GM19035 (cell line): ENCODE measurements at regions not wholly inside any gene's neighbourhood (a gene's known extent, or its start where the extent isn't known, plus 50 kb on each side); places are given as distances from the start of the nearest gene placed in this dataset.

Experiments
- ATAC-seq: cut with Tn5 transposase; IDR thresholded peaks from one replicate; pipeline ENCODE4 v1.9.1; 2021; ENCODE audit not compliant: unreplicated experiment

DNA sequence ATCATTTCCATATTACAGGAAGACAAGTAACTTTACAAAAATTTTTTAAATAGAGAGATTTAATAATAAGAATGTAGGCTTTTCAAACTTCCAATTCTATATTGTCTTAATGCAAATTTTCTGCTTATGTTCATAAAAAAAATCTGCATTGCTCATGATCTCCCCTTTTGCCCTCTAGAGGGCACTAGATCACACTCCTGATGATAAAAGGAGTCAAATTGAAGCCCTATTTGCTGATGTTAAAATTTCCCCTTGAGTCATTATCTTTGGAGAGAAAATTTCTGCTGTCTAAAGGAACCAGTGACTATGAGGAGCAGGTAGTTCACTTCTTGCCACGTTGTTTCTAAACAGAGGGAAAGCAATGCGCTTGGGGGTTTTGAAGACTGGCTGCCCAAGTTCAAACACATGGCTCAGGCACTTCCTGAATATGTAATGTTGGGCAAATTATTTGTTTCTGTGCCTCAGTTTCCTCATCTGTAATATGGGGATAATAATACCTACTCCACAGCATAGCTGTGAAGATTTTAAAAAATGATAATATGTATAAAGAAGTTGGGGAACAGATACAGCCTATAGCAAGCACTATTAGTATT lies 874.2 kb downstream of the TFAP2A start:
- ATAC-seq = peak; percentile 64

DNA sequence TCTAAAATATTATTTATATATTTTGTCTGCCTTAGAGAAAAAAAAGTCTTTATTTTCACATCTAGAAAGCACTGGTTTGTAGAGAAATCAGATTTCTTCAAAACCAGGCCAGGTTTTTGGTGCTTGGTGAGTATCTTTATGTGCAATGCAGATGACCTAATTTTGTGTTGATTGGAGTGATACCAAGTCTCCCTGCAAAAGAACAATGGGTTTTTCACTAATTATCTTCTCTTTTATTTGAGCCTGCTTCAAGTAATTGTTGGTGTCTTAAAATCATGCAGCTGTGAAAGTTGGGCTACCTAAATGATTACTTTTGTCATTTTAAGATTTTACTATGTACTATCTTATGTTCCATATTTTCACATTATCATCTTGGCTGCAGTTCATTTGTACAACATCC lies 874.7 kb downstream of the TFAP2A start:
- no peak for ATAC-seq

GRCh38 chr6:9539231-9539755 lies 875.6 kb downstream of the TFAP2A start:
- ATAC-seq = no peak

- ATAC-seq = no peak
These were observed 877.5 kb downstream of the TFAP2A start for GRCh38 chr6:9537381-9537780.

DNA sequence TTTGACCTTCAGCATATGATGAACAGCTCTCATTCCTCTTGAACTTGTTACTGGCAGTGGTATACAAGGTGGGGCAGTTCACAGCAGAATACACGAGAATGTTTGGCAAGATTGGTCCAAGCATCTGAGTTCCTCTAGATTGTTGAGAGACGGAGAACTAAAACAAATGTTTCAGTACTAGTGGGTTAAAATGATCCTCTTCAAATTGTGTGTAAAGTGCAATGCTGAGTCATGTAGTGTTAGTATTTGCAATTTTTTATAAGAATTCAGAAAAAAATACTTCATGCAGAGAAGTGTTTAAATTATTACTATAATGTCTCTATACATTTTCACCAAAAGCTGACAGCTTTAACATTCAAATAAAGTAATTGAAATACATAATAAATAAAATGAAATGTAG lies 879.8 kb downstream of the TFAP2A start:
- ATAC-seq = no peak

- no peak for ATAC-seq
These were observed 882.0 kb downstream of the TFAP2A start for GRCh38 chr6:9532621-9533557.

DNA sequence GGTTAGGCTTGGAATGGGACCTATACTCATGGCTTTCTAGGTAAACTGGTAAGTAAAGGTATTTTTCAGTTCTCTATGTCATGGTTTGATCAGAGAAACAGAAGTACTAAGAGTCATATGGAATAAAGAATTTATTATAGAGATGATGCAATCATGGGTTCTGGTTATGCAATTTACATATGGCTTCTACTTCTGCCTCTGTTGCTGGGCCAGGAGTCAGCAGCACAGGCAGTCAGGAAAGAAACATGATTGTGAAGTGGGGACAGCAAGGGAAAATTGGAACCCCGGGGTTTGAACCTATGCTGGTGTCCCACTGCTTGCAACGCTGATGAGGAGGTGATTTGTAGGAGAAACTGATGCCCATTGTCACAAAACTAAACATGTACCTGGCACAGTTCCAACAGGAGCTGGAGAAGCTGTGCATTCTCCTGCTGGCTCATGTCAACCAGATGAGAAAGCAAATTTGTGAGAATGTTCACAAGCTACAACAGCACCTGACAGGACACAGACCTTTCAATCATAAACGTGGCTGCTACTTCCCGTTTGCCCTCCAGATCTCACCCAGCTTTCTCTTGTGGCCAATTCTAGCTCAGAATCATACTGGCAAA lies 887.1 kb downstream of the TFAP2A start:
- no peak for ATAC-seq

DNA sequence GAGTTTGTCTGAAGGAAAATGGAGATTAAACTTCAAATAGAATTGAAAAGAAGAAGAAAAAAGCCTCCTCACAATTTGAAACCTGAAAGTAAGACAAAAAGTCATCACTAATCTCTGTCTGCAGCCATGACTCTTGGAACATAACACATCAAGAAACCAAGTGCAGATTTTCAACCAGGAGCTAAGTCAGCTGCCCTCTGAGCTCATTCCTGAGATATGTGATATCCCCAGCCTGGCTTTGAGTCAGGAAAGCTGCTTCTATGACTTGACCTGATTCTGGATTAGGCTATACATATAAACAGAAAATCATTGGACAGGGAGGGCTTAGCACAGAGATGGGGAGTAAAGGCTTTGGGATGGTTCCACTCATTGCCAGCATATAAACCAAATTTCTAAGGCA lies 891.4 kb downstream of the TFAP2A start:
- no peak for ATAC-seq

- ATAC-seq = no peak
These were observed 892.8 kb downstream of the TFAP2A start for GRCh38 chr6:9522101-9522500.

GRCh38 chr6:9521152-9521530 lies 893.7 kb downstream of the TFAP2A start:
- ATAC-seq = peak; percentile 34

DNA sequence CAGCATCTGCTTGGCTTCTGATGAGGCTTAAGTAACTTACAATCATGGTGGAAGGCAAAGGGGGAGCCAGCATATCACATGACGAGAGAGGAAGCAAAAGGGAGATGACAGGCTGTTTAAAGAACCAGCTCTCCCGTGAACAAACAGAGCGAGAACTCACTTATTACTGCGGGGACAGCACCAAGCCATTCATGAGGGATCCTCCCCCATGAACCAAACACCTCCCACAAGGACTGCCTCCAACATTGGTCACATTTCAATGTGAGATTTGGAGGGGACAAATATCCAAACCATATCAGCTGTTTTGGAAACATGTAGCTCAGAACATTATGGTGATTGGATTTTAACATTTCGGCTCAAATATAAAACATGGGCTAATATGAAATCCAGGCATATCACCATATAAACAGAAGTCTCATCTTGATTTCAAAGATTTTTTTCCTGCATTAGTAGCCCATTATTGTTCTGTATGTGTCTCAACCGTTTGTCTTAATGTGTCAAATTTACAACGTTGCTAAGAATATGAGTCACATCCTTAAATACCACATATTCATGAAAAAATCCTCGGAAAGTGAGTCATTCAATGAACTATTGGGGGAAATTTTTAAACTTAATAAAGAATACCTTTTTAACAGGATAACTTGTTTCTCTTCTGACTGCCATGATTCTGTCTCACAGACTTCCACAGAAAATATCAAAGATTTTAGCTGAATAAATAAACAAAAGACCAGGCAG lies 894.3 kb downstream of the TFAP2A start:
- peak; percentile 62 for ATAC-seq

GRCh38 chr6:9518431-9518830 lies 896.4 kb downstream of the TFAP2A start:
- no peak for ATAC-seq

GRCh38 chr6:9517806-9518205 lies 897.1 kb downstream of the TFAP2A start:
- ATAC-seq = no peak

DNA sequence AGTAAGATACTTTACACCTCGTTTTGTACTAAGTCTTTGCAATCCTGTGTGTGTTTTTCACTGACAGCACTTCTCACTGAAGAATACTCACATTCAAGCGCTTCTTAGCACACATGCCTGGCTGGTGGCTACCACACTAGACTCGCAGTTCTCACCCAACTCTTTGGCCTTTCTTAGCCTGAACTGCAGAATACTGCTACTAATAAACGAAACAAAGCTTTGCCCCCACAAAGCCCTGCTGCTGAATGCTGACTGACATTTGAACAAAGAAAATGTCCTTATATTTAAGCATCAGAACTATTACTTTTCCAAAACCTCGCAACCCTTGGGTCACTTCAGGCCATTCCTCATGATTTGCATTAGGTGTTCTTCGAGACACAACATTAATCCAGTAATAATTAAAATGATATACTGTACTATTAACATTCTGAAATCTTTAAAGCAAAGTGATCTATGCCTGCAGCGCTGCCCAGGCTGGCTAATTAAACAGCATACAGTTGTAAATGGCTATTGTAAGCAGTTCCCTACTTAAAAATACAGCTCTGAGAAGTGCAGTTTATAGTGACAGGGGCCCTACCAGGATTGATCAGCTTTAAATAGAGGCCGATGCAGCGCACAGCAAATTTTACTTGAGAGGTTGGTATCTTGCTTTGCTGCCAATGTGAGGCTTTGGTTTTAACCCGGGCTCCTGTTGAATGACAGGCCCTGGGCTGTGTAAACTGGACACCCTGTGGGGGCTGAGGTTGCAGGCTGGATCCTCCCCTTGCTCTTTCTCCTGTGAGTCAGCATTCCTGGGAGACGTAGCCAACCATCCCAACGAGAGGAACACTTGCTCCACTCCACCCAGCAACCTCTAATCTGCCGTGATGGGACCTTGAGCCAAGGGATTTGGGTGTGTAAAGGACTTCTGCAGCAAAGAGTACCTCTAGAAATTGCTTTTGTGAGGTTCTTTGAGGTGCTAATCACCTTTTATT lies 899.0 kb downstream of the TFAP2A start:
- ATAC-seq = no peak

DNA sequence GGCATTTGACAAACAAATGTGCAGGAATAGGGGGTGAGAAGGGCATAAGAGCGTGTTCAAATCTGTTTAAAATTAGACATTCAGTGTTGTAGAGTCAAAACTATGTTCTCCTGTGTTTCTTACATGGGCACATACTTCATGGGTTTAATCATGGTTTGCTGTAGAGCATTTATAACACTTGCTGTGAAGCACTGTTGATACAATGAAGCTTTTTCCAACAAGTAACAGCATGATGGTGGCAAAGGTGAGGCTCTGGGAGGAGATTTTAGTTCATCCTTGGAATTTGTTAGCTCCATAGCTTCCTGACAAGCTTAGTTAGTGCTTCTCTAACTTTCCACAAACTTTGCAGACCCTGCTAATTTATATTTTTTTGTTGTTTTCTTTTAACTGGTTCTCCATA lies 900.7 kb downstream of the TFAP2A start:
- ATAC-seq = no peak

DNA sequence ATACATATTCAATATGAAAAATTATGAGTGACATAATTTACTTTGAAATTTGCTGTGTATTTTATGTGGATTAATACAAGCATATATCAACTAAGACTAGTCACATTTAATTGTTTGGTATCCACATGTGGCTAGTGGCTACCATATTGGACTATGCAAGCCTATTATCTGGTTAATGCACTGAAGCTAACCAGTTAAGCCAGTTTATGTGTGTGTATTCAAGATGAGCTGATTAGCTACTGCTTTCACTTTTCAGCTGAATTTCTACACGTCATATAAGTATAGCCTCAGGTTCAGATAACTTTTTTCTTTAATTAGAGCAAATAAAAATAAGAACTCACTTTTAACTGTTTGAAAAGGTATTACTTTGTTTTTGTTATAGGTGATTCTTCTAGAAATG lies 903.7 kb downstream of the TFAP2A start:
- ATAC-seq = no peak

DNA sequence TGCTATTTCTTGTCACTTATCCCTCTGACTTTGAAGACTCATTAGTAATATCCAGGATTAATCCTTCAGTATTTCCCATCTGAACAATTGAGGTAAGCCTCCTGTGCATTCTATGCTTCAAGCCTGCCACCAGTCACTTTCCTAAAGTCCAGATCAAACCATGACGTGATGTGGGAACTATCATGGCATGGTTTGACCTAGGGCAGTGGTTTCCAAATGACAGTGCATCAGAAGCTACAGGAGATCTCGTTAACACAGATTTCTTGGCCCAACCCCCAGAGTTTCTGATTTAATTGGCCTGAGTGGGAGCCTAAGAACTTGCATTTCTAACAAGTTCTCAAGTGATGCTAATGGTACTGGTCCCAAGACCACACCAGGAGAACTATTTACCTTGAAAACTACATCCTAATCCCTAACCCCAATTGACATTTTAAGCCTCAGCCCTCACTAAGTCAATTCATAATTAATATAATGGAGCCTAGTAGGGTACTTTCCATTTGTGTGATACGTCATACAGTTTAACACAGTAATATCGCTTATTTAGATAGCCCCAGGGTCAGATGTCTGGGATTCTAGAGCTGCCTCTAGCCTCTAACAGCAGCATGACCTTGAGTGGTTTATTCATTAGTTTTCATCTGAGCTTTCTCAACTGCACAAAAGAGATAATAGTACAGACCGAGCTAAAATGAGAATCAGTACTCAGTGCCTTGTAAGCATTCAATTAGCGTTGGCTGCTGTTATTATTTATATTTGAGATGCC lies 907.6 kb downstream of the TFAP2A start:
- ATAC-seq = no peak

GRCh38 chr6:9504191-9504590 lies 910.7 kb downstream of the TFAP2A start:
- ATAC-seq = no peak

DNA sequence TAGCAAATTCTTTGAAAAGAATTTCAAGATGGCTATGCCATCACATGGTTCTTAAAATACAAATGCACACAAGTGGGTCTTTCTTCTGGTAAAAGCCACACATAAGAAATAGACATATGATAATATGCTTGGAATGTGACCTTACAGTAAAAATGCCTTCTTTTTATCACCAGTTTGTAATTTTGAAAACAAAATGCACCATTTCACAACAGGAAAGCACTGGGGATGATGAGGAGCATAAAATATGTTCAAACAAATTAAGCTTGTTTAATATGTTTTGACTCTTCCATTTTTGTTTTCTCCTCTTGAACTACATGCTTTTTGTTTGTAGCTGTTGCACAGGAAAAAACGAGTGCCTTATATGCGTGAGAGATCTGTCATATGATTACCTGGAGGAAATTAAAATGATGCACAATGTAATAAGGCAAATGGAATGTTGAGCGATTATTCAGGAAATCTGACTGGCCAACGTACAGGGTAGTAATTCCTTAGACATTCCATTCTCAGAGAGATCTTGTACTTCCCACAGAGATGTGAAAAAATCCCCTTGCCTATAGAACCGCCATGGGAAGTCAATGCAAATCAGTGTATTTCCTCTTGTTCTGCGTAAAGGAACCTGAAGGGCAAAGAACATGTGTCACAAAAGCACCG lies 911.6 kb downstream of the TFAP2A start:
- ATAC-seq = no peak
